Mucosa of descending colon (tissue), 3 donors: ENCODE measurements at regions not wholly inside any gene's neighbourhood (a gene's known extent, or its start where the extent isn't known, plus 50 kb on each side); places are given as distances from the start of the nearest gene placed in this dataset.

Source experiments
- ATAC-seq: fragments of 200-7000 bp; cut with Tn5 transposase; one replicate; pipeline ENCODE4 v1.9.1; 2020; ENCODE audit warnings: mild to moderate bottlenecking, moderate library complexity
- DNase-seq, 3 donors: peaks; one replicate each; pipeline ENCODE4 v3.0.0-alpha.2; 2020
- H3K36me3 ChIP-seq: fragments of 200-600 bp; one replicate; pipeline ENCODE4 v1.8.0; 2021; ENCODE audit warnings: low read depth, mild to moderate bottlenecking
- H3K4me1 ChIP-seq: fragments of 200-600 bp; one replicate; pipeline ENCODE4 v1.8.0; 2021; ENCODE audit warnings: low read depth, mild to moderate bottlenecking
- H3K4me3 ChIP-seq: fragments of 200-600 bp; one replicate; pipeline ENCODE4 v1.8.0; 2021; ENCODE audit warnings: mild to moderate bottlenecking
- H3K9me3 ChIP-seq: fragments of 200-600 bp; one replicate; pipeline ENCODE4 v1.8.0; 2021; ENCODE audit warnings: mild to moderate bottlenecking
- intact Hi-C, 2 donors: fragments of 100-400 bp; cut with DNase I in 1 of 2; cut with micrococcal nuclease in 1 of 2; formaldehyde crosslinking; loops; one replicate each; pipeline versions ENCODE4 v1.11.0 to v1.11.1; 2022; cut with DNase I, micrococcal nuclease
- TF ChIP-seq, protein P1 (sequence below): fragments of 200-600 bp; IDR thresholded peaks from one replicate; pipeline ENCODE4 v1.8.0; 2022; ENCODE audit warnings: antibody characterized with exemption, mild to moderate bottlenecking
- donor health status: DM: no; HTN: no; CAD: no; lungs with moderate emphysema.
- donor health status: DM: no; HTN: no; CAD: no.
- donor health status: DM: no; HTN: yes; CAD: no.

DNA sequence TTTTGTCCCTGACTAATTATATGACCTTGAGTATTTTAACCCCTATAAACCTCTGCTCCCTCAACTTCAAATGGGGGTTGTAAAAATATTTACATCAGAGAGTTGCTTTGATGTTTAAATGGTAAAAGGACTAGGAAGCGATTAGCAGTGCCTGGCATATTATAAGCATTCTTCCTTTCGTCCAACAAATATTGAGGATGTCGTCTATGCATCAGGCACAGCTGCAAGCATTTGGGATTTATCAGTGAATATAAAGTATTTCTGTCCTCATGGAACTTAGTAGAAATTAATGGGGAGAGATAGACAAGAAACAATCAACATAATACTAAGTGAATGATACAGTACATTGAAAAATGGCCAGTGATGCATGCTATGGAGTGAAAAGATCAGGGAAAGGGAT is 115.5 kb upstream of the EDNRA start:
- intact Hi-C loops = no loop called here

DNA sequence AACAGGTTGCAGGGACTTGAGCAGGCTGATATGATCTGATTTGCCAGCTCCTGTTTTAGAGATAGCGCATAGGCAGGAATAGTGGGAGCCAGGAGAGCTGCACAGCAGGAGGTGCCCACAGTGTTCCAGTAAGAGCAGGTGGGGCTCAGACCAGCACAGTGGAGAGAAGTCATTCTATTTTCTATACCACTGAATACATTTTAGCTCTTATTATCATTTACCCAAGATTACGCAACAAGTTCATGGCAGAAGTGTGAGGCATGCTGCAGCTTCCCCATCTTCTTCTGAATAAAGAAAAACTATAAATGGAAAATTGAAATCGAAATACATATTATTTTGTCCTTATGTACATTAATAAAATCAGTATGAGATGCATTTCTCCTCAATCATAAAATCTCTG is 114.7 kb upstream of the EDNRA start:
- intact Hi-C loops = no loop called here
- Histone ChIP-seq H3K4me1 (peaks cover 36% of the 10 kb centered on the region), H3K36me3 (no peaks in the 10 kb centered on the region), H3K9me3 (no peaks in the 10 kb centered on the region), H3K4me3 (no peak overlapping the region)
- TF ChIP-seq, protein P1, sequence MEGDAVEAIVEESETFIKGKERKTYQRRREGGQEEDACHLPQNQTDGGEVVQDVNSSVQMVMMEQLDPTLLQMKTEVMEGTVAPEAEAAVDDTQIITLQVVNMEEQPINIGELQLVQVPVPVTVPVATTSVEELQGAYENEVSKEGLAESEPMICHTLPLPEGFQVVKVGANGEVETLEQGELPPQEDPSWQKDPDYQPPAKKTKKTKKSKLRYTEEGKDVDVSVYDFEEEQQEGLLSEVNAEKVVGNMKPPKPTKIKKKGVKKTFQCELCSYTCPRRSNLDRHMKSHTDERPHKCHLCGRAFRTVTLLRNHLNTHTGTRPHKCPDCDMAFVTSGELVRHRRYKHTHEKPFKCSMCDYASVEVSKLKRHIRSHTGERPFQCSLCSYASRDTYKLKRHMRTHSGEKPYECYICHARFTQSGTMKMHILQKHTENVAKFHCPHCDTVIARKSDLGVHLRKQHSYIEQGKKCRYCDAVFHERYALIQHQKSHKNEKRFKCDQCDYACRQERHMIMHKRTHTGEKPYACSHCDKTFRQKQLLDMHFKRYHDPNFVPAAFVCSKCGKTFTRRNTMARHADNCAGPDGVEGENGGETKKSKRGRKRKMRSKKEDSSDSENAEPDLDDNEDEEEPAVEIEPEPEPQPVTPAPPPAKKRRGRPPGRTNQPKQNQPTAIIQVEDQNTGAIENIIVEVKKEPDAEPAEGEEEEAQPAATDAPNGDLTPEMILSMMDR = no peak
- DNase-seq (no peak), ATAC-seq (no peak)

More for the DNA sequence above, 115.5 kb upstream of the EDNRA start:
- Histone ChIP-seq H3K4me3 (no peak overlapping the region), H3K36me3 (no peaks in the 10 kb centered on the region), H3K4me1 (peaks cover 34% of the 10 kb centered on the region), H3K9me3 (no peaks in the 10 kb centered on the region)
- ATAC-seq (no peak), DNase-seq (no peak)
- TF ChIP-seq, protein P1 = no peak

DNA sequence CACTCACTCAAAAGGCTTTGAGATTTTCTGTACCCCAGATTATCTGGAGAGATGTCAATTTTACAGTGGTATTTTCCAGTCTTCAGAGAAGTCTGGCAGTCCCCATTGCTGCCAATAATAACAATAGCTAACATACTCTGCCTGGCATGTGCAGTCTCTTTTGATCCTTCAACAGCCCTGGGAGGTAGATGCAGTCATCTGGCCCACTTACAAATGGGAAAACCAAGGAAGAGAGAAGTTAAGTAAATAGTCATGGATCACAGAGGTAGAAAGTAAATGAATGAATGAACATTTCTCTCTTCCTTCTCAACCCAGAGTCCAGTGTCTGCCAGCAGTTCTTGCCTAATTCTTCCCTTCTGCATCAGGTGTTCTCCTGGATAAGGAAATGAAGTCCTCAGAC is 113.0 kb upstream of the EDNRA start:
- ATAC-seq (no peak), DNase-seq (no peak)
- peaks cover 26% of the 10 kb centered on the region for H3K4me1 ChIP-seq
- intact Hi-C loops = no loop called here
- H3K4me3 ChIP-seq = no peak overlapping the region
- H3K9me3 ChIP-seq = no peaks in the 10 kb centered on the region
- TF ChIP-seq, protein P1 = no peak
- H3K36me3 ChIP-seq = no peaks in the 10 kb centered on the region

DNA sequence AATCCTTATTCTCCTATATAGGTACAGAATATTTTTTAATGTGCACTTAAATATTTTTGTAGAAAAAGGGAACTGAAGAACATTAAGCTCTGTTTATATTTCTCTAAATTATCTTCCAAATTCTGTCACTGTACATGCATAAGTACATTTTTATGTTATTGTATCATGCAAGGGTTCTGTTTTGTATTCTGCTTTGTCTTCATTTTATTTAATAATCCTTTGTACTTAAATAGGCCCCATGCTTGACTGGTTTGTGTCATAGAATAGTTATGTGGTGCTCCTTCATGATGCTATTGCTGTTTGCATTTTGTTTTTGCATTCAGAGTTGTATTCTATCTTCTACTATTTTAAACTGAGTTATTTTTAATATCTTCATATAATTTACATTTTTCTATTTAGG is 111.9 kb upstream of the EDNRA start:
- intact Hi-C loops = no loop called here
- H3K36me3 ChIP-seq = no peaks in the 10 kb centered on the region
- TF ChIP-seq, protein P1 = no peak
- ATAC-seq = no peak
- peaks cover 22% of the 10 kb centered on the region for H3K4me1 ChIP-seq
- no peak overlapping the region for H3K4me3 ChIP-seq
- DNase-seq = no peak
- no peaks in the 10 kb centered on the region for H3K9me3 ChIP-seq

DNA sequence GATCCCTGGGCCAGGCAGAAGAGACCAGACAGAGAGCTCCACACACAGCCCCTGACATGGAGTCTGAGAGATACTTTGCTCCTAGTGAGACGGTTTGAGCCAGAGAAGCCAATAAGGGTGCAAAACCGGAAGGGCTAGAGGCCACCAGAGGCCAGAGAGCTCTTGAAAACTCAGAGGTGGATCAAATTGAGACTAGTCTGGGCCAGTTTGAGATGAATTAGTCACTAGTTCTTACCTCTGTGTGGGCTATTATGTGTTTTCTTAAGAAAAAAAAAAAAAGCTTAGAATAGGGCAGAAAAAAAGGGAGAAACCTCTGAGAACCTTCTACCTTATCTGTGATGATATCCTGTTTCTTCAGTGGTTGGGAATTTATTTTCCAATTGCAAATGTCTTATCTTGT is 110.4 kb upstream of the EDNRA start:
- Histone ChIP-seq H3K4me1 (peaks cover 17% of the 10 kb centered on the region), H3K36me3 (no peaks in the 10 kb centered on the region), H3K9me3 (no peaks in the 10 kb centered on the region), H3K4me3 (no peak overlapping the region)
- no peak for DNase-seq
- peak; percentile 30 for ATAC-seq
- TF ChIP-seq, protein P1 = no peak
- intact Hi-C loops = no loop called here

DNA sequence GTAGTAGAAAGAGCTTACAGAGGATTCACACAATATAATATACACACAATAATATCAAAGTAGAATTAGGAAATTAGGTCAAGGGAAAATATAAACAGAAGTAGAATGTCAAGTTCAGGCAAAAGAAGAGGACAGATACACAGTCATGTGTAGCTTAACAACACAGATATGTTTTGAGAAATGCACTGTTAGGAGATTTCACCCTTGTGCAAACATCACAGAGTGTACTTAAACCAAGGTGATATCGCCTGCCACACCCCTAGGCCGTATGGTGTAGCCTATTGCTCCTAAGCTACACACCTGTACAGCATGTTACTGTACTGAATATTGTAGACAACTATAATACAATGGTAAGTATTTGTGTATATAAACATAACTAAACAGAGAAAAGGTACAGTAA is 110.0 kb upstream of the EDNRA start:
- TF ChIP-seq, protein P1 = no peak
- H3K36me3 ChIP-seq = no peaks in the 10 kb centered on the region
- intact Hi-C loops = no loop called here
- peak; percentile 52 to 78 (median 60) for DNase-seq
- H3K9me3 ChIP-seq = no peaks in the 10 kb centered on the region
- H3K4me3 ChIP-seq = no peak overlapping the region
- peaks cover 17% of the 10 kb centered on the region for H3K4me1 ChIP-seq
- peak; percentile 99 for ATAC-seq
